Spleen (tissue), 11 donors: ENCODE measurements at regions not wholly inside any gene's neighbourhood (a gene's known extent, or its start where the extent isn't known, plus 50 kb on each side); places are given as distances from the start of the nearest gene placed in this dataset.

Experiments used
- DNase-seq: peaks from one replicate; pipeline ENCODE4 v3.0.0-alpha.2; 2020
- H3K27ac ChIP-seq, 8 donors: fragments of 200-600 bp; sonication (generic) in 7 of 8; 1 replicate in 4 of 8; 2 replicates in 4 of 8; pipeline versions ENCODE4 v1.5.0 to v1.8.0; 2016 to 2021; ENCODE audit warnings: inconsistent platforms in 4 of 8, mild to moderate bottlenecking in 4 of 8, moderate library complexity in 1 of 8
- H3K27me3 ChIP-seq, 7 donors: fragments of 200-600 bp; sonication (generic) in 6 of 7; replicated peaks in 1 of 7; 1 replicate in 4 of 7; 2 replicates in 3 of 7; pipeline versions ENCODE4 v1.5.0 to v1.8.0; 2016 to 2021; ENCODE audit warnings: inconsistent platforms in 3 of 7, mild to moderate bottlenecking in 1 of 7
- H3K36me3 ChIP-seq, 6 donors: fragments of 200-600 bp; sonication (generic) in 5 of 6; 1 replicate in 4 of 6; 2 replicates in 2 of 6; pipeline versions ENCODE4 v1.5.0 to v1.8.0; 2016 to 2021; ENCODE audit warnings: inconsistent platforms in 2 of 6
- H3K4me1 ChIP-seq, 6 donors: fragments of 200-600 bp; sonication (generic) in 5 of 6; 1 replicate in 3 of 6; 2 replicates in 3 of 6; pipeline versions ENCODE4 v1.5.0 to v1.8.0; 2016 to 2021; ENCODE audit warnings: inconsistent platforms in 3 of 6
- H3K4me3 ChIP-seq, 8 donors: fragments of 200-600 bp; sonication (generic) in 7 of 8; 1 replicate in 4 of 8; 2 replicates in 4 of 8; pipeline versions ENCODE4 v1.5.0 to v1.8.0; 2016 to 2021; ENCODE audit warnings: inconsistent platforms in 4 of 8, mild to moderate bottlenecking in 4 of 8, moderate library complexity in 2 of 8
- H3K9me3 ChIP-seq, 8 donors: fragments of 200-600 bp; sonication (generic) in 7 of 8; 1 replicate in 4 of 8; 2 replicates in 4 of 8; pipeline versions ENCODE4 v1.5.0 to v1.8.0; 2016 to 2021; ENCODE audit warnings: inconsistent platforms in 4 of 8
- CTCF ChIP-seq, 11 experiments: fragments of 200-600 bp in 7 of 11; fragments of 450-650 bp in 4 of 11; sonication (generic) in 4 of 11; IDR thresholded peaks in 8 of 11; conservative IDR thresholded peaks in 3 of 11; 1 replicate in 7 of 11; 2 replicates in 4 of 11; pipeline versions ENCODE4 v1.4.0 to v1.8.0; 2016 to 2021; ENCODE audit warnings: antibody characterized with exemption in 11 of 11, inconsistent platforms in 4 of 11, mild to moderate bottlenecking in 1 of 11
- POLR2A ChIP-seq, 3 donors: fragments of 450-650 bp; IDR thresholded peaks; one replicate each; pipeline ENCODE4 v1.5.1; 2017; ENCODE audit warnings: antibody characterized with exemption in 3 of 3, mild to moderate bottlenecking in 1 of 3
- POLR2AphosphoS5 ChIP-seq, 3 donors: sonication (generic); formaldehyde crosslinking; IDR thresholded peaks; one replicate each; pipeline ENCODE4 v1.5.1; 2017; ENCODE audit warnings: antibody characterized with exemption in 3 of 3
- WGBS, 5 donors: extraction: QIAGEN DNeasy Blood & Tissue Kit in 3 of 5; methylation state at CpG; one replicate each; pipeline versions ENCODE4 v1.1.5 to v1.1.7; 2013 to 2018; 5-methylcytosine and 5-hydroxymethylcytosine counted together
- intact Hi-C: fragments of 100-400 bp; cut with DNase I; formaldehyde crosslinking; loops from one replicate; pipeline ENCODE4 v1.15.0; 2023; ENCODE audit warnings: low total_unique reads
- donor health status: healthy with polysubstance abuse.
- donor health status: DM: no; HTN: no; CAD: no; lungs with moderate emphysema.
- donor health status: DM: no; HTN: no; CAD: no.
- donor health status: Bipolar disorder and iron deficiency.
- donor health status: healthy.
- donor health status: DM: no; HTN: no; CAD: no.
- donor health status: DM: yes; HTN: yes; CAD: no.

- intact Hi-C loops = no loop called here
These were observed 546.3 kb upstream of the NETO1 start for GRCh38 chr18:73414069-73414468.

GRCh38 chr18:73409242-73409641 lies 541.5 kb upstream of the NETO1 start:
- intact Hi-C loops = no loop called here
- Histone ChIP-seq H3K27me3 (no peaks in the 10 kb centered on the region), H3K4me3 (no peak overlapping the region), H3K4me1 (no peaks in the 10 kb centered on the region), H3K9me3 (no peaks in the 10 kb centered on the region), H3K27ac (no peak overlapping the region), H3K36me3 (no peaks in the 10 kb centered on the region)
- TF ChIP-seq POLR2AphosphoS5 (IDR thresholded peaks at IDR 0.05) = no peak
- DNase-seq = no peak
- whole genome bisulfite sequencing, 5 donors = 73 to 85% (median 78%) methylated on average over 4 of the region's 4 CpGs

More at GRCh38 chr18:73414069-73414468, 546.3 kb upstream of the NETO1 start:
- H3K27me3 ChIP-seq = no peaks in the 10 kb centered on the region
- no peak overlapping the region for H3K27ac ChIP-seq
- H3K36me3 ChIP-seq = no peaks in the 10 kb centered on the region
- H3K4me1 ChIP-seq = no peaks in the 10 kb centered on the region
- peaks cover 0 to 21% (median 4%) of the 10 kb centered on the region in 8 donors for H3K9me3 ChIP-seq
- 90 to 97% (median 93%) methylated on average over 1 of the region's 1 CpG for WGBS, 5 donors
- no peak overlapping the region for H3K4me3 ChIP-seq
- TF ChIP-seq POLR2AphosphoS5 (IDR thresholded peaks at IDR 0.05) = no peak
- TF ChIP-seq POLR2A (IDR thresholded peaks at IDR 0.05) = no peak
- no peak for TF ChIP-seq CTCF (IDR thresholded peaks at IDR 0.05 in 8 of 11, conservative IDR thresholded peaks at IDR 0.05 in 3 of 11)
- no peak for DNase-seq

- H3K36me3 ChIP-seq = no peaks in the 10 kb centered on the region
- H3K4me3 ChIP-seq = no peak overlapping the region
- no peak for DNase-seq
- H3K9me3 ChIP-seq = no peaks in the 10 kb centered on the region
- H3K27me3 ChIP-seq = no peaks in the 10 kb centered on the region
- H3K27ac ChIP-seq = no peak overlapping the region
- TF ChIP-seq CTCF (IDR thresholded peaks at IDR 0.05 in 8 of 11, conservative IDR thresholded peaks at IDR 0.05 in 3 of 11) (no peak), POLR2A (IDR thresholded peaks at IDR 0.05) (no peak), POLR2AphosphoS5 (IDR thresholded peaks at IDR 0.05) (no peak)
- no peaks in the 10 kb centered on the region for H3K4me1 ChIP-seq
- intact Hi-C loops = no loop called here
- 18 to 40% (median 22%) methylated on average over 5 of the region's 5 CpGs for WGBS, 5 donors
These were observed 540.7 kb upstream of the NETO1 start for GRCh38 chr18:73408469-73408868.

- intact Hi-C loops = no loop called here
- no peak for TF ChIP-seq CTCF (IDR thresholded peaks at IDR 0.05 in 8 of 11, conservative IDR thresholded peaks at IDR 0.05 in 3 of 11)
- TF ChIP-seq POLR2AphosphoS5 (IDR thresholded peaks at IDR 0.05) = no peak
- no peak for TF ChIP-seq POLR2A (IDR thresholded peaks at IDR 0.05)
- Histone ChIP-seq H3K27me3 (no peaks in the 10 kb centered on the region), H3K4me1 (no peaks in the 10 kb centered on the region), H3K27ac (no peak overlapping the region), H3K4me3 (no peak overlapping the region), H3K9me3 (no peaks in the 10 kb centered on the region), H3K36me3 (no peaks in the 10 kb centered on the region)
- WGBS, 5 donors = 0 to 27% (median 8%) methylated on average over 1 of the region's 1 CpG
- DNase-seq = no peak
These were observed 539.7 kb upstream of the NETO1 start for GRCh38 chr18:73407506-73407905.

- DNase-seq = no peak
- Histone ChIP-seq H3K27me3 (no peaks in the 10 kb centered on the region), H3K4me3 (no peak overlapping the region), H3K36me3 (no peaks in the 10 kb centered on the region), H3K27ac (no peak overlapping the region), H3K9me3 (peaks cover 0 to 4% (median 0%) of the 10 kb centered on the region in 8 donors), H3K4me1 (no peaks in the 10 kb centered on the region)
- TF ChIP-seq CTCF (IDR thresholded peaks at IDR 0.05 in 8 of 11, conservative IDR thresholded peaks at IDR 0.05 in 3 of 11) (no peak), POLR2AphosphoS5 (IDR thresholded peaks at IDR 0.05) (no peak), POLR2A (IDR thresholded peaks at IDR 0.05) (no peak)
- intact Hi-C loops = no loop called here
- 68 to 82% (median 72%) methylated on average over 4 of the region's 4 CpGs for WGBS, 5 donors
These were observed 516.5 kb upstream of the NETO1 start for GRCh38 chr18:73384246-73384645.
